GM12878 (cell line): ENCODE measurements at regions not wholly inside any gene's neighbourhood (a gene's known extent, or its start where the extent isn't known, plus 50 kb on each side); places are given as distances from the start of the nearest gene placed in this dataset.

Experiments used
- ATAC-seq: fragments of 200-7000 bp; cut with Tn5 transposase; 3 replicates; pipeline ENCODE4 v1.9.1; 2020; ENCODE audit warnings: mild to moderate bottlenecking, moderate library complexity
- BruUV-seq: library from RNA; stranded (reverse); fragments of 400-500 nt; replicated peaks from 2 replicates; lab custom pipeline; 2021; lab: Mats Ljungman, UMichigan
- CTCF ChIA-PET: fragments of 300-600 bp; sonication (Branson Sonifier 250); formaldehyde crosslinking; extraction: SDS; loops from one replicate; lab custom pipeline; 2021; ENCODE audit warnings: inconsistent platforms; lab: Yijun Ruan, JAX
- POLR2A ChIA-PET: fragments of 350-600 bp; formaldehyde crosslinking; extraction: SDS; loops from one replicate; lab custom pipeline; 2021; ENCODE audit warnings: inconsistent platforms; lab: Charles Lee
- RAD21 ChIA-PET: fragments of 300-600 bp; sonication (Branson Sonifier 250); formaldehyde crosslinking; loops from one replicate; lab custom pipeline; 2023; ENCODE audit warnings: antibody characterized with exemption; ENCODE audit not compliant: unreplicated experiment; lab: Charles Lee
- SMC1A ChIA-PET: fragments of 300-600 bp; sonication (Branson Sonifier 250); formaldehyde crosslinking; loops from one replicate; lab custom pipeline; 2023; ENCODE audit not compliant: unreplicated experiment, uncharacterized antibody; lab: Charles Lee
- DNase-seq: peaks from one replicate; pipeline ENCODE4 v3.0.0-alpha.2; 2011; ENCODE audit warnings: low read depth, low spot score
- FAIRE-seq: peaks from 3 replicates; lab custom pipeline; 2011; peaks lifted over from hg19 to GRCh38; lab: Jason Lieb, UNC
- H2AFZ ChIP-seq: 2 replicates; pipeline ENCODE4 v1.6.0; 2011; ENCODE audit warnings: low read depth, low read length, control low read depth; ENCODE audit not compliant: control insufficient read depth
- H3K27ac ChIP-seq: 2 replicates; pipeline ENCODE4 v1.5.1; 2011; ENCODE audit warnings: control low read depth; ENCODE audit not compliant: control insufficient read depth, insufficient read depth
- H3K27me3 ChIP-seq, 2 experiments: replicated peaks in 1 of 2; 2 replicates each; pipeline versions ENCODE4 v1.6.0 to v1.6.1; 2011; ENCODE audit warnings: low read length in 1 of 2; ENCODE audit not compliant: control insufficient read depth in 2 of 2, insufficient read depth in 2 of 2
- H3K36me3 ChIP-seq, 2 experiments: 2 replicates each; pipeline ENCODE4 v1.5.1; 2011; ENCODE audit warnings: low read length in 1 of 2; ENCODE audit not compliant: control insufficient read depth in 2 of 2, insufficient read depth in 2 of 2
- H3K4me1 ChIP-seq: 2 replicates; pipeline ENCODE4 v1.6.1; 2011; ENCODE audit warnings: mild to moderate bottlenecking, low read length, moderate library complexity, mixed read lengths; ENCODE audit not compliant: control insufficient read depth, insufficient read depth
- H3K4me2 ChIP-seq: 2 replicates; pipeline ENCODE4 v1.6.0; 2011; ENCODE audit warnings: control low read depth; ENCODE audit not compliant: control insufficient read depth, insufficient read depth
- H3K4me3 ChIP-seq: fragments of 200-600 bp; sonication (generic); 2 replicates; pipeline ENCODE4 v1.5.1; 2016
- H3K79me2 ChIP-seq: 2 replicates; pipeline ENCODE4 v1.6.0; 2011; ENCODE audit warnings: low read length; ENCODE audit not compliant: control insufficient read depth, insufficient read depth
- H3K9ac ChIP-seq: 2 replicates; pipeline ENCODE4 v1.8.0; 2011; ENCODE audit warnings: low read length, control low read depth, mixed read lengths; ENCODE audit not compliant: control insufficient read depth, insufficient read depth
- H3K9me3 ChIP-seq: replicated peaks from 3 replicates; pipeline ENCODE4 v1.5.1; 2011; ENCODE audit warnings: mild to moderate bottlenecking, low read length; ENCODE audit not compliant: control insufficient read depth, insufficient read depth
- H4K20me1 ChIP-seq: 2 replicates; pipeline ENCODE4 v1.6.0; 2011; ENCODE audit not compliant: control insufficient read depth, insufficient read depth
- BHLHE40 ChIP-seq, 2 experiments: fragments of 450-650 bp in 1 of 2; IDR thresholded peaks; 2 replicates each; pipeline ENCODE4 v1.6.1; 2011 to 2017; ENCODE audit warnings: low read depth in 2 of 2, borderline replicate concordance in 1 of 2, improper control_type of control experiment in 1 of 2, low read length in 1 of 2, mild to moderate bottlenecking in 1 of 2
- EGR1 ChIP-seq, 2 experiments: IDR thresholded peaks; 1 replicate in 1 of 2; 2 replicates in 1 of 2; pipeline ENCODE4 v1.6.1; 2011 to 2012; ENCODE audit warnings: low read depth in 2 of 2, low read length in 2 of 2, borderline replicate concordance in 1 of 2, mild to moderate bottlenecking in 1 of 2, moderate library complexity in 1 of 2
- LARP7 ChIP-seq: fragments of 450-650 bp; IDR thresholded peaks from 2 replicates; pipeline ENCODE4 v1.6.1; 2017; ENCODE audit warnings: mild to moderate bottlenecking
- MEF2A ChIP-seq: IDR thresholded peaks from 2 replicates; pipeline ENCODE4 v1.6.1; 2011; ENCODE audit warnings: low read depth, mild to moderate bottlenecking, low read length, moderate library complexity; ENCODE audit not compliant: insufficient read depth
- NFXL1 ChIP-seq: fragments of 450-650 bp; IDR thresholded peaks from 2 replicates; pipeline ENCODE4 v1.6.1; 2017; ENCODE audit warnings: antibody characterized with exemption, mild to moderate bottlenecking, borderline replicate concordance
- NFYA ChIP-seq: IDR thresholded peaks from 2 replicates; pipeline ENCODE4 v1.6.1; 2011; ENCODE audit warnings: low read depth, mild to moderate bottlenecking, low read length, improper control_type of control experiment, borderline replicate concordance
- POLR2A ChIP-seq: IDR thresholded peaks from 2 replicates; pipeline ENCODE4 v1.6.1; 2011; ENCODE audit warnings: low read depth, mild to moderate bottlenecking, low read length
- RELA ChIP-seq: fragments of 450-650 bp; IDR thresholded peaks from 2 replicates; pipeline ENCODE4 v1.8.0; 2014; ENCODE audit warnings: borderline replicate concordance; ENCODE audit not compliant: partially characterized antibody
- SMAD5 ChIP-seq: IDR thresholded peaks from 2 replicates; pipeline ENCODE4 v1.6.1; 2016; ENCODE audit warnings: antibody characterized with exemption, low read depth
- ZNF24 ChIP-seq: fragments of 450-650 bp; IDR thresholded peaks from 2 replicates; pipeline ENCODE4 v1.6.1; 2017; ENCODE audit warnings: antibody characterized with exemption, mild to moderate bottlenecking
- WGBS: methylation state at CpG from one replicate; pipeline ENCODE4 v1.1.6; 2016; ENCODE audit warnings: low lambda C conversion rate; ENCODE audit not compliant: insufficient replicate concordance, insufficient coverage; ENCODE audit errors: missing lambda C conversion rate; 5-methylcytosine and 5-hydroxymethylcytosine counted together
- in situ Hi-C: fragments of 300-500 bp; cut with MboI; formaldehyde crosslinking; loops from 9 replicates; pipeline ENCODE4 v1.14.3; 2018; ENCODE audit warnings: mixed read lengths
- intact Hi-C: fragments of 100-400 bp; cut with micrococcal nuclease; formaldehyde crosslinking; loops from one replicate; pipeline ENCODE4 v1.14.2; 2022; ENCODE audit not compliant: unreplicated experiment

DNA sequence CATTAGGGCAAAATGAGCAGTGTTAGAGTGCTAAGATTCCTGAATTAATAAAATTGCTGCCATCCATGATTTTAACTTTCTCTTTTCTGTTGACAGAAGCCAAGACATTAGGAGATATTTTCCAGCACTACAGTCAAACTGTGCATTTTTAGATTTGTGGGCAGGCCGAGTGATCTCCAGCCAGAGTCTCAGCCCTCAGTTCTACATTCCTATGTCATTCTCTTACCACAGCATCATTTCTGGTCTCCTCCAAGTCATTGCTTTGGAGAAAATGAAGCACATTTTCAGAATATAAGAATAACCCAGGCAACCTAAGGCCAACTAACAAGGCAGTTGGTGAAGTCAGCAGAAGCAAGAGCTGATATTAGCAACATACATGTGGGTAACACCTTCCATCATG, 74.6 kb upstream of the NUDT7 start:
- Histone ChIP-seq H3K4me3 (no peak overlapping the region), H4K20me1 (no peaks in the 10 kb centered on the region), H3K27me3 (no peaks in the 10 kb centered on the region), H3K79me2 (no peaks in the 10 kb centered on the region), H2AFZ (no peak overlapping the region), H3K9me3 (no peaks in the 10 kb centered on the region), H3K9ac (no peak overlapping the region)
- in situ Hi-C loops (no loop called here), intact Hi-C loops (no loop called here)
- WGBS = 38% methylated on average over 1 of the region's 1 CpG
- no TSS peak for BruUV-seq
- DNase-seq = no peak
- ATAC-seq = no peak
- FAIRE-seq = no peak
- SMC1A ChIA-PET = no interaction called here
- no peak for TF ChIP-seq POLR2A
- no peak for TF ChIP-seq MEF2A
- TF ChIP-seq EGR1 (IDR thresholded peaks at IDR 0.05; ENCODE audit: borderline replicate concordance in 1 of 2, low read depth in 2 of 2, low read length in 2 of 2) = no peak
- TF ChIP-seq LARP7 = no peak
- TF ChIP-seq, all 136 proteins: peak for 0
- no peak overlapping the region for H3K4me2 ChIP-seq
- POLR2A ChIA-PET = no interaction called here
- H3K4me1 ChIP-seq = no peaks in the 10 kb centered on the region
- no peaks in the 10 kb centered on the region for H3K36me3 ChIP-seq
- CTCF ChIA-PET = no interaction called here
- no peak overlapping the region for H3K27ac ChIP-seq
- RAD21 ChIA-PET = no interaction called here

DNA sequence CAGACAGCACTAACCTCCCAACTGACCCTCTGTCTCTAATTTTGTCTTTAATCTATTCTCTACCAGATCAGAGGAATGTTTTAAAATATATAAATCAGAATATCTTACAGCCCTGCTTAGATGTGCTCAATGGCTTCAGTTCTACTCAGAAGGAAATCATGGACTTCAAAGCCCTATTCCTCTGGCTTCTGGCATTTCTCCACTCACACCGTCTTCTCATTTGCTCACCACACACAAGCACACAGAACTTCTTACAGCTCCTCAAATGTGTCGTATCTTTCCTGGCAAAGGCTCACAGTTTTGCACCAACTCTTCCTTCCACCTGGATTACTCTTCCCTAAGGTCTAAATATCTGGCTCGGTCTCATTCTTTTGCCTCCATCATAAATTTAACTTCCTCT, 71.6 kb upstream of the NUDT7 start:
- BruUV-seq = no TSS peak
- SMC1A ChIA-PET = no interaction called here
- Histone ChIP-seq H3K27me3 (no peaks in the 10 kb centered on the region), H2AFZ (no peak overlapping the region), H3K36me3 (no peaks in the 10 kb centered on the region), H3K4me1 (no peaks in the 10 kb centered on the region), H3K9me3 (no peaks in the 10 kb centered on the region), H4K20me1 (no peaks in the 10 kb centered on the region), H3K4me3 (no peak overlapping the region), H3K9ac (no peak overlapping the region), H3K79me2 (no peaks in the 10 kb centered on the region), H3K27ac (no peak overlapping the region), H3K4me2 (no peak overlapping the region)
- intact Hi-C loops = no loop called here
- TF ChIP-seq NFYA (no peak), RELA (no peak), ZNF24 (no peak), SMAD5 (no peak), BHLHE40 (IDR thresholded peaks at IDR 0.05; ENCODE audit: borderline replicate concordance in 1 of 2, low read depth in 2 of 2, low read length in 1 of 2) (no peak), NFXL1 (no peak)
- RAD21 ChIA-PET = no interaction called here
- in situ Hi-C loops = no loop called here
- CTCF ChIA-PET = no interaction called here
- DNase-seq = no peak
- WGBS = 24% methylated on average over 3 of the region's 3 CpGs
- no peak for ATAC-seq
- POLR2A ChIA-PET = no interaction called here
- no peak for FAIRE-seq
